ENCODE measurements at regions not wholly inside any gene's neighbourhood (a gene's known extent, or its start where the extent isn't known, plus 50 kb on each side); places are given as distances from the start of the nearest gene placed in this dataset.
A peak's percentile ranks its signal among the peaks of the same experiment; 100 is the strongest.
"Not testable (repeated sequence)": the region's sequence is repeated elsewhere in the genome, so short reads cannot be mapped to it uniquely, and the experiment has no call there.

- DNase-seq (ENCODE audit: low read depth in 1 of 2, low spot score in 1 of 2): no peak
- Histone ChIP-seq H3K4me1 (0 out of 3 replicates have a peak, but pooled peaks cover 8% of the 10 kb centered on the region), H3K4me3 (no peak overlapping the region), H3K27ac (peak overlapping the region in 1 of 2 experiments; percentile 4; a peak in 1 of 6 replicates), H3K4me2 (no peak overlapping the region), H3K9me3 (no peaks in the 10 kb centered on the region)
- ATAC-seq: no peak
- no peak for TF ChIP-seq HOXB5 (CRISPR knock-in tag; IDR thresholded peaks at IDR 0.05)
- TF ChIP-seq ZNF302 (CRISPR knock-in tag; IDR thresholded peaks at IDR 0.05): no peak
- no peak for TF ChIP-seq PBX3 (IDR thresholded peaks at IDR 0.05)
- no peak for TF ChIP-seq EHF (CRISPR knock-in tag; IDR thresholded peaks at IDR 0.05)
- no peak for TF ChIP-seq JUN (IDR thresholded peaks at IDR 0.05)
- no peak for TF ChIP-seq ESRRA (IDR thresholded peaks at IDR 0.05; ENCODE audit: borderline replicate concordance, low read length)
- TF ChIP-seq HMGXB4 (CRISPR knock-in tag; IDR thresholded peaks at IDR 0.05; ENCODE audit: borderline replicate concordance): no peak
- no peak for TF ChIP-seq CBX2 (IDR thresholded peaks at IDR 0.05; ENCODE audit: borderline replicate concordance, low read depth)
- TF ChIP-seq POLR2A (IDR thresholded peaks at IDR 0.05; ENCODE audit: low read length): no peak
- TF ChIP-seq MAX (IDR thresholded peaks at IDR 0.05): no peak
- TF ChIP-seq MAFK (IDR thresholded peaks at IDR 0.05; ENCODE audit: partially characterized antibody): no peak
- no peak for TF ChIP-seq TP53 (CRISPR knock-in tag; IDR thresholded peaks at IDR 0.05)
- TF ChIP-seq HOXA7 (CRISPR knock-in tag; IDR thresholded peaks at IDR 0.05): no peak
- TF ChIP-seq REST (IDR thresholded peaks at IDR 0.05): no peak
- TF ChIP-seq ZSCAN20 (CRISPR knock-in tag; IDR thresholded peaks at IDR 0.05): no peak
- TF ChIP-seq RCOR1 (IDR thresholded peaks at IDR 0.05; ENCODE audit: low read depth, low read length): no peak
- POLR2A ChIA-PET: no interaction called here
- FAIRE-seq: no peak
- CTCF ChIA-PET: no interaction called here
- WGBS (ENCODE audit: missing lambda C conversion rate): 94% methylated on average over 1 of the region's 1 CpG
Measured at GRCh38 chr7:81064426-81064825, 145.6 kb upstream of the SEMA3C start.

GRCh38 chr7:81062755-81063154 lies 143.9 kb upstream of the SEMA3C start:
- FAIRE-seq: no peak
- WGBS (ENCODE audit: missing lambda C conversion rate): 83% methylated on average over 2 of the region's 2 CpGs
- CTCF ChIA-PET: no interaction called here

GRCh38 chr7:81057469-81057868 lies 138.6 kb upstream of the SEMA3C start:
- H3K4me3 ChIP-seq; H3K4me2 ChIP-seq; CTCF ChIA-PET; POLR2A ChIA-PET; H3K9me3 ChIP-seq; FAIRE-seq; ATAC-seq; H3K27ac ChIP-seq; DNase-seq (ENCODE audit: low read depth in 1 of 2, low spot score in 1 of 2): not testable (repeated sequence)
- WGBS (ENCODE audit: missing lambda C conversion rate): 100% methylated on average over 8 of the region's 19 CpGs
- peaks cover 14% of the 10 kb centered on the region for H3K4me1 ChIP-seq

More at GRCh38 chr7:81062755-81063154, 143.9 kb upstream of the SEMA3C start:
- POLR2A ChIA-PET: no interaction called here
- TF ChIP-seq MAX (IDR thresholded peaks at IDR 0.05): no peak
- no peak for TF ChIP-seq RAD21 (conservative IDR thresholded peaks at IDR 0.05 in 1 of 2, IDR thresholded peaks at IDR 0.05 in 1 of 2)
- no peak for TF ChIP-seq RFX5 (IDR thresholded peaks at IDR 0.05)
- TF ChIP-seq BHLHE40 (IDR thresholded peaks at IDR 0.05; ENCODE audit: low read depth, low read length): no peak
- no peak for TF ChIP-seq CHD2 (IDR thresholded peaks at IDR 0.05; ENCODE audit: low read length, partially characterized antibody)
- TF ChIP-seq RARB (CRISPR knock-in tag; IDR thresholded peaks at IDR 0.05): no peak
- no peak for TF ChIP-seq CBX2 (IDR thresholded peaks at IDR 0.05; ENCODE audit: borderline replicate concordance, low read depth)
- no peak for ATAC-seq
- Histone ChIP-seq H3K4me2 (no peak overlapping the region), H3K27ac (no peak overlapping the region), H3K4me1 (0 out of 3 replicates have a peak, but pooled peaks cover 8% of the 10 kb centered on the region), H3K9me3 (no peaks in the 10 kb centered on the region), H3K4me3 (no peak overlapping the region)
- no peak for DNase-seq (ENCODE audit: low read depth in 1 of 2, low spot score in 1 of 2)
